ENCODE measurements at regions not wholly inside any gene's neighbourhood (a gene's known extent, or its start where the extent isn't known, plus 50 kb on each side); places are given as distances from the start of the nearest gene placed in this dataset.

DNA sequence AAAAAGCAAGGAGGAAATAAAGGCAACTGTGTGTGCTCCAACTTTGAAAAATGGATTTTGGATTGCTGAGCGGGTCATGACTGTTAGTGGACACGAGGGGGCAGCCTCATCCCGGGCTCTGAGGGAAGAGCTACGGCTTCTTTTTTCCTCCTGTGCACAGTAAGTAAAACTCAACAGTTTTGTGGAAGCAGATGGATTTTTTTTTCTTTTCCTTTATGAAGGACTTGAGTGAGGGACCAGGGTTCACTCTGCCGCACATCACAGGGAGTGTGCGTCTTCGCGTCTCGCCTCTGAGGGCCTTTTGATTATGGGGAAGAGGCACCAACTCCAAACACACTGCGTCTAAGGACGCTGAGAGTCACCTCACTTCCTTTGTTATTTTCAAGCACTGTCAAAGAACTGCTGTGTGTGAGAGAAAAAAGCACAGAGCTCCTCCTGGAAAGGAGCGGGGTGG lies 80.3 kb upstream of the GOT2 start:
- ATAC-seq (peak; percentile 67), DNase-seq (peak in 2 of 3 donors; percentile 31 to 36)
- H3K9me3 ChIP-seq = no peaks in the 10 kb centered on the region
- intact Hi-C loops (cut with DNase I, micrococcal nuclease) = no loop called here
- H3K36me3 ChIP-seq (ENCODE audit: low read depth) = no peaks in the 10 kb centered on the region
- TF ChIP-seq, protein P1, sequence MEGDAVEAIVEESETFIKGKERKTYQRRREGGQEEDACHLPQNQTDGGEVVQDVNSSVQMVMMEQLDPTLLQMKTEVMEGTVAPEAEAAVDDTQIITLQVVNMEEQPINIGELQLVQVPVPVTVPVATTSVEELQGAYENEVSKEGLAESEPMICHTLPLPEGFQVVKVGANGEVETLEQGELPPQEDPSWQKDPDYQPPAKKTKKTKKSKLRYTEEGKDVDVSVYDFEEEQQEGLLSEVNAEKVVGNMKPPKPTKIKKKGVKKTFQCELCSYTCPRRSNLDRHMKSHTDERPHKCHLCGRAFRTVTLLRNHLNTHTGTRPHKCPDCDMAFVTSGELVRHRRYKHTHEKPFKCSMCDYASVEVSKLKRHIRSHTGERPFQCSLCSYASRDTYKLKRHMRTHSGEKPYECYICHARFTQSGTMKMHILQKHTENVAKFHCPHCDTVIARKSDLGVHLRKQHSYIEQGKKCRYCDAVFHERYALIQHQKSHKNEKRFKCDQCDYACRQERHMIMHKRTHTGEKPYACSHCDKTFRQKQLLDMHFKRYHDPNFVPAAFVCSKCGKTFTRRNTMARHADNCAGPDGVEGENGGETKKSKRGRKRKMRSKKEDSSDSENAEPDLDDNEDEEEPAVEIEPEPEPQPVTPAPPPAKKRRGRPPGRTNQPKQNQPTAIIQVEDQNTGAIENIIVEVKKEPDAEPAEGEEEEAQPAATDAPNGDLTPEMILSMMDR (IDR thresholded peaks at IDR 0.05) = peak; percentile 38
- H3K4me3 ChIP-seq = no peak overlapping the region
- no peaks in the 10 kb centered on the region for H3K4me1 ChIP-seq (ENCODE audit: low read depth)

DNA sequence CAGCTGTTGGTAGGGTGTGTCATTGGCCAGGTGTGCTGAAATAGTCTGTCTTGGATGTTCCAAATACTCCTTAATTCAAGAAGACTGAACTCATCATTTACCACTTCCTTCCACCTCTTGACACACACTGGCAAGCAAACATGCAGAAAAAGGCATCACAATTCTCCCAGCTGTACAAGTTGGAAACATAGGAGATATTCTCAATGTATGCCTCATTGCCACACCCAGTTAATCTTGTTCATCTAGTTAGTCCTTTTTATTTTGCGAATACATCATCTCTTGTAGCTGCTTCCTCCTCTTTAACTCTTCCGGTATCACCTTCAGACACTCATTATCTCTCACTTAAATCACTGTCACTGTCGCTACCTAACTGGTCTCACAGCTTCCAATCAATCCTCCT lies 75.1 kb upstream of the GOT2 start:
- TF ChIP-seq, protein P1 (IDR thresholded peaks at IDR 0.05) = no peak
- Histone ChIP-seq H3K36me3 (ENCODE audit: low read depth) (no peaks in the 10 kb centered on the region), H3K4me3 (no peak overlapping the region), H3K4me1 (ENCODE audit: low read depth) (no peaks in the 10 kb centered on the region), H3K9me3 (no peaks in the 10 kb centered on the region)
- no peak for DNase-seq
- no peak for ATAC-seq
- intact Hi-C loops (cut with DNase I, micrococcal nuclease) = no loop called here

GRCh38 chr16:58807276-58807675 lies 73.2 kb upstream of the GOT2 start:
- no peaks in the 10 kb centered on the region for H3K4me1 ChIP-seq (ENCODE audit: low read depth)
- DNase-seq (no peak), ATAC-seq (no peak)
- no peaks in the 10 kb centered on the region for H3K36me3 ChIP-seq (ENCODE audit: low read depth)
- intact Hi-C loops (cut with DNase I, micrococcal nuclease) = no loop called here
- H3K9me3 ChIP-seq = peaks cover 6% of the 10 kb centered on the region
- no peak overlapping the region for H3K4me3 ChIP-seq
- TF ChIP-seq, protein P1 (IDR thresholded peaks at IDR 0.05) = no peak

GRCh38 chr16:58801838-58802237 lies 67.7 kb upstream of the GOT2 start:
- TF ChIP-seq, protein P1 (IDR thresholded peaks at IDR 0.05) = no peak
- Histone ChIP-seq H3K4me3 (no peak overlapping the region), H3K4me1 (ENCODE audit: low read depth) (no peaks in the 10 kb centered on the region), H3K36me3 (ENCODE audit: low read depth) (no peaks in the 10 kb centered on the region), H3K9me3 (peaks cover 15% of the 10 kb centered on the region)
- intact Hi-C loops (cut with DNase I, micrococcal nuclease) = no loop called here
- no peak for DNase-seq
- no peak for ATAC-seq

- H3K9me3 ChIP-seq = peaks cover 8% of the 10 kb centered on the region
- H3K36me3 ChIP-seq (ENCODE audit: low read depth) = no peaks in the 10 kb centered on the region
- TF ChIP-seq, protein P1 (IDR thresholded peaks at IDR 0.05) = no peak
- no peaks in the 10 kb centered on the region for H3K4me1 ChIP-seq (ENCODE audit: low read depth)
- DNase-seq = no peak
- no peak for ATAC-seq
- intact Hi-C loops (cut with DNase I, micrococcal nuclease) = no loop called here
- no peak overlapping the region for H3K4me3 ChIP-seq
Measured at GRCh38 chr16:58797137-58797801, 63.2 kb upstream of the GOT2 start.

GRCh38 chr16:58793366-58793765 lies 59.2 kb upstream of the GOT2 start:
- Histone ChIP-seq H3K4me3 (no peak overlapping the region), H3K9me3 (no peaks in the 10 kb centered on the region), H3K36me3 (ENCODE audit: low read depth) (no peaks in the 10 kb centered on the region), H3K4me1 (ENCODE audit: low read depth) (no peaks in the 10 kb centered on the region)
- ATAC-seq = no peak
- TF ChIP-seq, protein P1 (IDR thresholded peaks at IDR 0.05) = no peak
- no peak for DNase-seq
- intact Hi-C loops (cut with DNase I, micrococcal nuclease) = no loop called here

Measured in mucosa of descending colon (tissue), 3 donors.